Hepatocyte (in vitro differentiated cells): ENCODE measurements at regions not wholly inside any gene's neighbourhood (a gene's known extent, or its start where the extent isn't known, plus 50 kb on each side); places are given as distances from the start of the nearest gene placed in this dataset.

Experiments
- EZH2phosphoT487 ChIP-seq: fragments of 200-600 bp; sonication (generic); IDR thresholded peaks from one replicate; pipeline ENCODE4 v1.6.1; 2018; ENCODE audit warnings: antibody characterized with exemption, mild to moderate bottlenecking, low read depth, moderate library complexity; ENCODE audit not compliant: unreplicated experiment, severe bottlenecking
- TF ChIP-seq, protein P1 (sequence below): fragments of 200-600 bp; sonication (generic); IDR thresholded peaks from 2 replicates; pipeline ENCODE4 v1.5.1; 2016; ENCODE audit warnings: antibody characterized with exemption, mild to moderate bottlenecking; ENCODE audit not compliant: poor library complexity

DNA sequence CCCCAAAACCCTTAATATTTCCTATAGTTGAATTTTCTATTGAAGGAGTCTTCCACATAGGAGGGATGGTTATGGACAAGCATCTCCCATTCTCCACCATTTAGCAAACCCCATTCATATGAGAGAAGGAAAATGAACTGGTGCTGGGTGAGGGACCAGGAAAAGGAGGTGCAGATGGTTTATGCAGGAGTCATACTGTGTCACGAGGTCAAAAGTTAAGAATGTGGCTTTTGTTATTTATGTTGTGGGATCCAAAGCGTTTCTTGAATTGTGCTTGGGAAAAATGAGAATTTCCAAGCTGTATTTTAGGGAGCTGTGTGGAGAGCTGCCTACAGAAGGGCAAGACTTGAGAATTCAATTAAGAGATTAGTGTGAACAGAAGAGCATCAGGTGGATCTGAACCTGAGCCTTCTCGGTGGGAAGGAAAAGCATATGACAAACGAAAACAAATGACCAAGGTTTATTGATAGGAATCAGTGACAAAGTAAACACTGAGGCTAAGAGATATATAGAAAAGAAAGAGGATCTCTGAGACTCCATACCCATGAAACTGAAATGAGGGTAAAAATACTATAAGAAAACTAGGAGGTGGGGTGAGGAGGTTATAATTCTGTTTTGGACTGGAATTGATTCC, 473.3 kb upstream of the NR2F2 start:
- TF ChIP-seq, protein P1, sequence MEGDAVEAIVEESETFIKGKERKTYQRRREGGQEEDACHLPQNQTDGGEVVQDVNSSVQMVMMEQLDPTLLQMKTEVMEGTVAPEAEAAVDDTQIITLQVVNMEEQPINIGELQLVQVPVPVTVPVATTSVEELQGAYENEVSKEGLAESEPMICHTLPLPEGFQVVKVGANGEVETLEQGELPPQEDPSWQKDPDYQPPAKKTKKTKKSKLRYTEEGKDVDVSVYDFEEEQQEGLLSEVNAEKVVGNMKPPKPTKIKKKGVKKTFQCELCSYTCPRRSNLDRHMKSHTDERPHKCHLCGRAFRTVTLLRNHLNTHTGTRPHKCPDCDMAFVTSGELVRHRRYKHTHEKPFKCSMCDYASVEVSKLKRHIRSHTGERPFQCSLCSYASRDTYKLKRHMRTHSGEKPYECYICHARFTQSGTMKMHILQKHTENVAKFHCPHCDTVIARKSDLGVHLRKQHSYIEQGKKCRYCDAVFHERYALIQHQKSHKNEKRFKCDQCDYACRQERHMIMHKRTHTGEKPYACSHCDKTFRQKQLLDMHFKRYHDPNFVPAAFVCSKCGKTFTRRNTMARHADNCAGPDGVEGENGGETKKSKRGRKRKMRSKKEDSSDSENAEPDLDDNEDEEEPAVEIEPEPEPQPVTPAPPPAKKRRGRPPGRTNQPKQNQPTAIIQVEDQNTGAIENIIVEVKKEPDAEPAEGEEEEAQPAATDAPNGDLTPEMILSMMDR = no peak
- no peak for TF ChIP-seq EZH2phosphoT487
